GM23338 (cell line): ENCODE measurements at regions not wholly inside any gene's neighbourhood (a gene's known extent, or its start where the extent isn't known, plus 50 kb on each side); places are given as distances from the start of the nearest gene placed in this dataset.

Experiments used
- ATAC-seq: fragments of 200-7000 bp; cut with Tn5 transposase; 3 replicates; pipeline ENCODE4 v1.9.1; 2020
- DNase-seq: peaks from one replicate; pipeline ENCODE4 v3.0.0-alpha.2; 2015; ENCODE audit warnings: low spot score
- H2AFZ ChIP-seq: fragments of 200-600 bp; sonication (generic); 2 replicates; pipeline ENCODE4 v1.8.0; 2016; ENCODE audit warnings: antibody characterized with exemption, mild to moderate bottlenecking, moderate library complexity
- H3F3A ChIP-seq: fragments of 200-600 bp; sonication (generic); replicated peaks from 2 replicates; pipeline ENCODE4 v1.8.0; 2017; ENCODE audit warnings: antibody characterized with exemption, mixed run types, low read depth
- H3K27ac ChIP-seq: fragments of 200-600 bp; sonication (generic); 2 replicates; pipeline ENCODE4 v1.6.1; 2016; ENCODE audit warnings: low read depth
- H3K27me3 ChIP-seq: fragments of 200-600 bp; sonication (generic); 2 replicates; pipeline ENCODE4 v1.8.0; 2016; ENCODE audit warnings: mild to moderate bottlenecking, mixed run types, moderate library complexity; ENCODE audit not compliant: insufficient read depth
- H3K36me3 ChIP-seq: fragments of 200-600 bp; sonication (generic); 2 replicates; pipeline ENCODE4 v1.8.0; 2016; ENCODE audit warnings: mild to moderate bottlenecking; ENCODE audit not compliant: insufficient read depth
- H3K4me1 ChIP-seq: fragments of 200-600 bp; sonication (generic); 2 replicates; pipeline ENCODE4 v1.8.0; 2016; ENCODE audit warnings: mild to moderate bottlenecking, moderate library complexity; ENCODE audit not compliant: insufficient read depth
- H3K4me2 ChIP-seq: fragments of 200-600 bp; sonication (generic); 2 replicates; pipeline ENCODE4 v1.7.1; 2017; ENCODE audit warnings: mixed run types
- H3K4me3 ChIP-seq: fragments of 200-600 bp; sonication (generic); 2 replicates; pipeline ENCODE4 v1.6.1; 2016; ENCODE audit warnings: mixed run types
- H3K79me2 ChIP-seq: fragments of 200-600 bp; sonication (generic); replicated peaks from 2 replicates; pipeline ENCODE4 v1.8.0; 2017; ENCODE audit warnings: mild to moderate bottlenecking; ENCODE audit not compliant: insufficient read depth
- H3K9me2 ChIP-seq: fragments of 200-600 bp; sonication (generic); 2 replicates; pipeline ENCODE4 v1.8.0; 2017; ENCODE audit not compliant: insufficient read depth
- H4K20me1 ChIP-seq: fragments of 200-600 bp; sonication (generic); replicated peaks from 2 replicates; pipeline ENCODE4 v1.8.0; 2017; ENCODE audit warnings: mild to moderate bottlenecking; ENCODE audit not compliant: insufficient read depth
- H3K27ac Mint-ChIP-seq: 2 replicates; pipeline ENCODE4 v1.8.0; 2020; ENCODE audit warnings: inconsistent platforms, mild to moderate bottlenecking, moderate library complexity, mixed read lengths
- H3K27me3 Mint-ChIP-seq: 3 replicates; pipeline ENCODE4 v1.8.0; 2022; ENCODE audit warnings: low read depth, mild to moderate bottlenecking, moderate library complexity, mixed read lengths, inconsistent platforms; ENCODE audit not compliant: insufficient read depth, poor library complexity
- H3K36me3 Mint-ChIP-seq: 3 replicates; pipeline ENCODE4 v1.8.0; 2021; ENCODE audit warnings: low read depth, mild to moderate bottlenecking, inconsistent platforms, moderate library complexity, mixed read lengths
- H3K4me1 Mint-ChIP-seq: 3 replicates; pipeline ENCODE4 v1.8.0; 2020; ENCODE audit warnings: mild to moderate bottlenecking, inconsistent platforms, mixed read lengths
- H3K4me3 Mint-ChIP-seq: 3 replicates; pipeline ENCODE4 v1.8.0; 2021; ENCODE audit warnings: moderate library complexity, mild to moderate bottlenecking, inconsistent platforms, mixed read lengths
- H3K9me3 Mint-ChIP-seq: 3 replicates; pipeline ENCODE4 v1.8.0; 2020; ENCODE audit warnings: moderate library complexity, mild to moderate bottlenecking, inconsistent platforms, mixed read lengths
- CREB1 ChIP-seq: fragments of 250-450 bp; sonication (Bioruptor Pico); IDR thresholded peaks from 2 replicates; pipeline ENCODE4 v1.5.0; 2020; ENCODE audit warnings: low read depth, mild to moderate bottlenecking, moderate library complexity
- EZH2phosphoT487 ChIP-seq: fragments of 200-600 bp; sonication (generic); IDR thresholded peaks from one replicate; pipeline ENCODE4 v1.8.1; 2018; ENCODE audit warnings: antibody characterized with exemption; ENCODE audit not compliant: unreplicated experiment
- REST ChIP-seq: IDR thresholded peaks from one replicate; pipeline ENCODE4 v1.6.1; 2018; ENCODE audit warnings: antibody characterized with exemption; ENCODE audit not compliant: unreplicated experiment
- STAT1 ChIP-seq: IDR thresholded peaks from one replicate; pipeline ENCODE4 v1.6.1; 2016; ENCODE audit warnings: antibody characterized with exemption; ENCODE audit not compliant: unreplicated experiment
- TF ChIP-seq, protein P1 (sequence below): IDR thresholded peaks from 2 replicates; pipeline ENCODE4 v1.6.1; 2016; ENCODE audit warnings: antibody characterized with exemption

DNA sequence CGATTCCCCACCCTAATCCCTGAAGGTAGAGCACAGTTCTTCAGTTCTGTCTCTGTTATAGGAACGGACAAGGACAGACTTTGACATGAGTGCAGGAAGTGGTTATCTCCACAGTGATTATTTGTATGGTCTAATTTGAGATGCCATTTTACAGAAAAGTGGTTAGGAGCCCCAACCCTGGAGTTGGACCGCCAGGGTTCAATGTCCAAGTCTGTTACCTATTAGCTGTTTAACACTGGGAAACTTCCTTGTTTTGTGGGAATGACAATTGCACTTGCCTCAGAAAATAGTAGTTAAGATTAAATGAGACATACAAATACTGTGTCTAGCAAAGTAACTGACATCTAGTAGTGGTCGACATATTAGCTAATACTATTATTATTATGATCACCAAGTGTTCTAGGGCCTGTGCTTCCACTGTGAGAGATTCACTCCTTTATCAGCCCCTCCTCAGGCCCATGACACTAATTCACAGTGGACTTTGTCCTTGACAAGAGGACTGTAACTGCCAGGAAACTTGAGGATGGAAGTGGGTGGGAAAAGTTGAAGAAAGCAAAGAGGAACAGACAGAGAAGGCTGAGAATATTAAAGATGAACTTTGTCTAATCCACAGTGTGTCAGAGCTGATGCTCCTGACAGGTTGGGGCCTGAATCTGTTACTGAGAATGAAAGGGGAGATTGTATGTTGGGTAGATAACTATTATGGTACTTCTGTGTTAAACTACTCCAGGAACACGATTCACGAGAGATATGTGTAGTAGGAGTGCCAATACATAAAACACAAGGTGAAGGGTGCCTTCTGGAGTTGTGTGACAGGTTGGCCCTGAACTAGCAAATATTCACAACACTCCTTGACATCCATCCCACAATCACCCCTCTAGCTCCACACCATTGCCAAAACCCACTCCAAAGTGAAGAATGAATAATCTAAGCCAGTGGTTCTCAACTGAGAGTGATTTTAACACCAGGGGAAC is 66.4 kb downstream of the TAC1 start:
- Mint-ChIP-seq H3K9me3 (no peaks in the 10 kb centered on the region), H3K36me3 (no peaks in the 10 kb centered on the region), H3K4me3 (no peak overlapping the region), H3K27ac (no peak overlapping the region), H3K27me3 (no peaks in the 10 kb centered on the region), H3K4me1 (peaks cover 5% of the 10 kb centered on the region; the same call in 2 of the 3 replicates)
- Histone ChIP-seq H3K27ac (no peak overlapping the region), H3K4me2 (no peak overlapping the region), H3F3A (no peaks in the 10 kb centered on the region), H2AFZ (no peak overlapping the region), H3K9me2 (peaks cover 13% of the 10 kb centered on the region; the same call in 1 of the 2 replicates), H3K79me2 (no peaks in the 10 kb centered on the region), H3K36me3 (no peaks in the 10 kb centered on the region), H3K4me1 (no peaks in the 10 kb centered on the region), H4K20me1 (no peaks in the 10 kb centered on the region), H3K4me3 (no peak overlapping the region), H3K27me3 (no peaks in the 10 kb centered on the region)
- DNase-seq (no peak), ATAC-seq (no peak)
- TF ChIP-seq EZH2phosphoT487, result no peak
- TF ChIP-seq, protein P1, sequence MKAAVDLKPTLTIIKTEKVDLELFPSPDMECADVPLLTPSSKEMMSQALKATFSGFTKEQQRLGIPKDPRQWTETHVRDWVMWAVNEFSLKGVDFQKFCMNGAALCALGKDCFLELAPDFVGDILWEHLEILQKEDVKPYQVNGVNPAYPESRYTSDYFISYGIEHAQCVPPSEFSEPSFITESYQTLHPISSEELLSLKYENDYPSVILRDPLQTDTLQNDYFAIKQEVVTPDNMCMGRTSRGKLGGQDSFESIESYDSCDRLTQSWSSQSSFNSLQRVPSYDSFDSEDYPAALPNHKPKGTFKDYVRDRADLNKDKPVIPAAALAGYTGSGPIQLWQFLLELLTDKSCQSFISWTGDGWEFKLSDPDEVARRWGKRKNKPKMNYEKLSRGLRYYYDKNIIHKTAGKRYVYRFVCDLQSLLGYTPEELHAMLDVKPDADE, result no peak
- TF ChIP-seq REST, result no peak

- ATAC-seq (no peak), DNase-seq (peak; percentile 31)
- H3K27me3 ChIP-seq, result no peaks in the 10 kb centered on the region
- H3K27ac ChIP-seq, result no peak overlapping the region
- peaks cover 17% of the 10 kb centered on the region; the same call in 1 of the 2 replicates for H3K9me2 ChIP-seq
- no peaks in the 10 kb centered on the region for H3F3A ChIP-seq
- Mint-ChIP-seq H3K36me3 (no peaks in the 10 kb centered on the region), H3K9me3 (no peaks in the 10 kb centered on the region), H3K4me1 (peaks cover 5% of the 10 kb centered on the region; the same call in 2 of the 3 replicates), H3K27ac (no peak overlapping the region), H3K27me3 (no peaks in the 10 kb centered on the region), H3K4me3 (no peak overlapping the region)
- H4K20me1 ChIP-seq, result no peaks in the 10 kb centered on the region
- no peaks in the 10 kb centered on the region for H3K79me2 ChIP-seq
- H3K4me2 ChIP-seq, result no peak overlapping the region
- no peak overlapping the region for H3K4me3 ChIP-seq
- no peak overlapping the region for H2AFZ ChIP-seq
- no peaks in the 10 kb centered on the region for H3K36me3 ChIP-seq
- no peaks in the 10 kb centered on the region for H3K4me1 ChIP-seq
- TF ChIP-seq STAT1 (no peak), CREB1 (CRISPR knock-in tag) (no peak), REST (no peak)
These were observed 69.2 kb downstream of the TAC1 start for GRCh38 chr7:97801108-97801507.
